Subcutaneous abdominal adipose tissue (tissue), 5 donors: ENCODE measurements at regions not wholly inside any gene's neighbourhood (a gene's known extent, or its start where the extent isn't known, plus 50 kb on each side); places are given as distances from the start of the nearest gene placed in this dataset.

Source experiments
- H3K27ac ChIP-seq: one replicate; pipeline ENCODE4 v1.7.0; 2013; ENCODE audit warnings: low read depth, mild to moderate bottlenecking, inconsistent platforms, low read length, moderate library complexity
- H3K27me3 ChIP-seq, 5 donors: one replicate each; pipeline ENCODE4 v1.7.0; 2013; ENCODE audit warnings: low read length in 5 of 5, inconsistent platforms in 1 of 5; ENCODE audit not compliant: control insufficient read depth in 5 of 5, insufficient read depth in 4 of 5
- H3K36me3 ChIP-seq, 5 donors: one replicate each; pipeline ENCODE4 v1.7.0; 2013; ENCODE audit warnings: low read length in 5 of 5; ENCODE audit not compliant: control insufficient read depth in 5 of 5, insufficient read depth in 5 of 5
- H3K4me1 ChIP-seq, 5 donors: one replicate each; pipeline ENCODE4 v1.7.0; 2013; ENCODE audit warnings: low read length in 5 of 5, mild to moderate bottlenecking in 3 of 5, moderate library complexity in 1 of 5; ENCODE audit not compliant: control insufficient read depth in 5 of 5, insufficient read depth in 5 of 5
- H3K4me3 ChIP-seq, 5 donors: one replicate each; pipeline ENCODE4 v1.7.0; 2013; ENCODE audit warnings: low read length in 5 of 5, low read depth in 1 of 5
- H3K9ac ChIP-seq, 5 donors: one replicate each; pipeline ENCODE4 v1.7.0; 2013; ENCODE audit warnings: low read length in 5 of 5, mild to moderate bottlenecking in 4 of 5, moderate library complexity in 3 of 5
- H3K9me3 ChIP-seq, 5 donors: one replicate each; pipeline ENCODE4 v1.7.0; 2013; ENCODE audit warnings: low read length in 5 of 5; ENCODE audit not compliant: control insufficient read depth in 5 of 5
- donor health status: healthy.
- donor health status: healthy.
- donor health status: healthy.
- donor health status: healthy.
- donor health status: healthy.

GRCh38 chr21:19864476-19864875 is 1133.7 kb upstream of the NCAM2 start:
- Histone ChIP-seq H3K4me3 (no peak overlapping the region), H3K9ac (no peak overlapping the region), H3K4me1 (no peaks in the 10 kb centered on the region), H3K27me3 (no peaks in the 10 kb centered on the region), H3K36me3 (no peaks in the 10 kb centered on the region), H3K9me3 (no peaks in the 10 kb centered on the region), H3K27ac (no peak overlapping the region)

GRCh38 chr21:19870682-19871081 is 1127.5 kb upstream of the NCAM2 start:
- Histone ChIP-seq H3K9me3 (no peaks in the 10 kb centered on the region), H3K27me3 (no peaks in the 10 kb centered on the region), H3K9ac (no peak overlapping the region), H3K4me3 (no peak overlapping the region), H3K36me3 (no peaks in the 10 kb centered on the region), H3K27ac (no peak overlapping the region), H3K4me1 (no peaks in the 10 kb centered on the region)

- H3K27me3 ChIP-seq: no peaks in the 10 kb centered on the region
- peaks cover 0 to 6% (median 0%) of the 10 kb centered on the region in 5 donors for H3K9me3 ChIP-seq
- no peaks in the 10 kb centered on the region for H3K4me1 ChIP-seq
- H3K4me3 ChIP-seq: no peak overlapping the region
- H3K27ac ChIP-seq: no peak overlapping the region
- no peak overlapping the region for H3K9ac ChIP-seq
- no peaks in the 10 kb centered on the region for H3K36me3 ChIP-seq
These were observed 1123.7 kb upstream of the NCAM2 start for GRCh38 chr21:19874521-19874920.

GRCh38 chr21:19878133-19878532 is 1120.1 kb upstream of the NCAM2 start:
- no peaks in the 10 kb centered on the region for H3K27me3 ChIP-seq
- no peak overlapping the region for H3K4me3 ChIP-seq
- H3K27ac ChIP-seq: no peak overlapping the region
- no peaks in the 10 kb centered on the region for H3K36me3 ChIP-seq
- peaks cover 0 to 6% (median 0%) of the 10 kb centered on the region in 5 donors for H3K9me3 ChIP-seq
- H3K4me1 ChIP-seq: no peaks in the 10 kb centered on the region
- no peak overlapping the region for H3K9ac ChIP-seq

- Histone ChIP-seq H3K9ac (no peak overlapping the region), H3K4me3 (no peak overlapping the region), H3K4me1 (no peaks in the 10 kb centered on the region), H3K27ac (no peak overlapping the region), H3K9me3 (peaks cover 0 to 15% (median 6%) of the 10 kb centered on the region in 5 donors), H3K27me3 (no peaks in the 10 kb centered on the region), H3K36me3 (no peaks in the 10 kb centered on the region)
These were observed 1098.6 kb upstream of the NCAM2 start for GRCh38 chr21:19899645-19900044.

- Histone ChIP-seq H3K27me3 (no peaks in the 10 kb centered on the region), H3K4me3 (no peak overlapping the region), H3K9ac (no peak overlapping the region), H3K4me1 (no peaks in the 10 kb centered on the region), H3K36me3 (no peaks in the 10 kb centered on the region), H3K27ac (no peak overlapping the region), H3K9me3 (peaks cover 0 to 15% (median 6%) of the 10 kb centered on the region in 5 donors)
These were observed 1098.1 kb upstream of the NCAM2 start for GRCh38 chr21:19900149-19900548.

- Histone ChIP-seq H3K9me3 (no peaks in the 10 kb centered on the region), H3K27ac (no peak overlapping the region), H3K4me1 (no peaks in the 10 kb centered on the region), H3K9ac (no peak overlapping the region), H3K36me3 (no peaks in the 10 kb centered on the region), H3K27me3 (no peaks in the 10 kb centered on the region), H3K4me3 (no peak overlapping the region)
These were observed 1089.8 kb upstream of the NCAM2 start for GRCh38 chr21:19908390-19908789.

- H3K9ac ChIP-seq: no peak overlapping the region
- no peaks in the 10 kb centered on the region for H3K27me3 ChIP-seq
- H3K27ac ChIP-seq: no peak overlapping the region
- no peaks in the 10 kb centered on the region for H3K36me3 ChIP-seq
- no peak overlapping the region for H3K4me3 ChIP-seq
- H3K4me1 ChIP-seq: no peaks in the 10 kb centered on the region
- H3K9me3 ChIP-seq: no peaks in the 10 kb centered on the region
These were observed 1084.2 kb upstream of the NCAM2 start for GRCh38 chr21:19914028-19914427.

- no peaks in the 10 kb centered on the region for H3K36me3 ChIP-seq
- no peak overlapping the region for H3K4me3 ChIP-seq
- H3K4me1 ChIP-seq: no peaks in the 10 kb centered on the region
- no peaks in the 10 kb centered on the region for H3K9me3 ChIP-seq
- no peak overlapping the region for H3K27ac ChIP-seq
- H3K9ac ChIP-seq: no peak overlapping the region
- no peaks in the 10 kb centered on the region for H3K27me3 ChIP-seq
These were observed 1077.0 kb upstream of the NCAM2 start for GRCh38 chr21:19921211-19921610.

- H3K9ac ChIP-seq: no peak overlapping the region
- H3K36me3 ChIP-seq: no peaks in the 10 kb centered on the region
- no peaks in the 10 kb centered on the region for H3K27me3 ChIP-seq
- no peaks in the 10 kb centered on the region for H3K4me1 ChIP-seq
- no peak overlapping the region for H3K27ac ChIP-seq
- no peak overlapping the region for H3K4me3 ChIP-seq
- no peaks in the 10 kb centered on the region for H3K9me3 ChIP-seq
These were observed 1076.1 kb upstream of the NCAM2 start for GRCh38 chr21:19922122-19922521.

GRCh38 chr21:19935467-19935866 is 1062.7 kb upstream of the NCAM2 start:
- Histone ChIP-seq H3K9me3 (no peaks in the 10 kb centered on the region), H3K4me3 (no peak overlapping the region), H3K27me3 (no peaks in the 10 kb centered on the region), H3K36me3 (no peaks in the 10 kb centered on the region), H3K4me1 (no peaks in the 10 kb centered on the region), H3K27ac (no peak overlapping the region), H3K9ac (no peak overlapping the region)
